ENCODE measurements at regions not wholly inside any gene's neighbourhood (a gene's known extent, or its start where the extent isn't known, plus 50 kb on each side); places are given as distances from the start of the nearest gene placed in this dataset.

DNA sequence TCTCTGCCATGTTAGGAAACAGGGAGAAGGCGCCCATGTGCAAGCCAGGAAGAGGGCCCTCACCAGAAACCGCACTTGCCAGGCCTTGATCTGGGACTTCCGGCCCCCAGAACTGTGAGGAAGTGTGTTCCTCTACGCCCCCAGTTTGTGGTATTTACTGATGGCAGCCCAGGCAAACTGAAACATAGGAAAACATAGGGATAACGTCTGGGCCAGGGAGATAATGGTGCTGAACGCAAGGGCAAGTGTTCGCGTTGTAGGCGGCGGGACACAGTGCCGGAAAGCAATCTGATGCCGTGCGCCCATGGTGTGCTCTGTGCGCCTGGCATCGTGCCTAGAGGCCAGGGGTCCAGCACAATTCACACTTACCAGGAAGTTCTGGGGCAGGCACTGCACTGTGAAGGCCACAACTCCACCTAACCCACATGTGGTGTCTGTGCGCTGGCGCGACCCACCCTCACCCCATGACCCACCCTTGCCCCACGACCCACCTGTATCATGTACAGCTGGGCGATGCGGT lies 53.6 kb downstream of the ARL6IP4 start:
- H3K27me3 ChIP-seq (replicated peaks; ENCODE audit: insufficient read depth, low read depth, low read length, poor library complexity) = no peaks in the 10 kb centered on the region
- H3K4me1 ChIP-seq (ENCODE audit: insufficient read depth, low read length, poor library complexity, severe bottlenecking) = no peaks in the 10 kb centered on the region
- H3K4me3 ChIP-seq (ENCODE audit: low read depth, low read length, poor library complexity, severe bottlenecking) = no peak overlapping the region
- DNase-seq (ENCODE audit: low spot score) = no peak
- CTCF ChIA-PET = no interaction called here
- no peaks in the 10 kb centered on the region for H3K9me3 ChIP-seq (ENCODE audit: low read depth, low read length, poor library complexity, severe bottlenecking)
- POLR2A ChIA-PET (ENCODE audit: low non-redundant PET) = no interaction called here
- TF ChIP-seq EZH2 (IDR thresholded peaks at IDR 0.05; ENCODE audit: borderline replicate concordance, low read depth, low read length, poor library complexity, severe bottlenecking) = no peak
- TF ChIP-seq, protein P1, sequence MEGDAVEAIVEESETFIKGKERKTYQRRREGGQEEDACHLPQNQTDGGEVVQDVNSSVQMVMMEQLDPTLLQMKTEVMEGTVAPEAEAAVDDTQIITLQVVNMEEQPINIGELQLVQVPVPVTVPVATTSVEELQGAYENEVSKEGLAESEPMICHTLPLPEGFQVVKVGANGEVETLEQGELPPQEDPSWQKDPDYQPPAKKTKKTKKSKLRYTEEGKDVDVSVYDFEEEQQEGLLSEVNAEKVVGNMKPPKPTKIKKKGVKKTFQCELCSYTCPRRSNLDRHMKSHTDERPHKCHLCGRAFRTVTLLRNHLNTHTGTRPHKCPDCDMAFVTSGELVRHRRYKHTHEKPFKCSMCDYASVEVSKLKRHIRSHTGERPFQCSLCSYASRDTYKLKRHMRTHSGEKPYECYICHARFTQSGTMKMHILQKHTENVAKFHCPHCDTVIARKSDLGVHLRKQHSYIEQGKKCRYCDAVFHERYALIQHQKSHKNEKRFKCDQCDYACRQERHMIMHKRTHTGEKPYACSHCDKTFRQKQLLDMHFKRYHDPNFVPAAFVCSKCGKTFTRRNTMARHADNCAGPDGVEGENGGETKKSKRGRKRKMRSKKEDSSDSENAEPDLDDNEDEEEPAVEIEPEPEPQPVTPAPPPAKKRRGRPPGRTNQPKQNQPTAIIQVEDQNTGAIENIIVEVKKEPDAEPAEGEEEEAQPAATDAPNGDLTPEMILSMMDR (conservative IDR thresholded peaks at IDR 0.05; ENCODE audit: low read depth, low read length) = no peak
- intact Hi-C loops (cut with micrococcal nuclease; ENCODE audit: unreplicated experiment) = no loop called here
- H3K36me3 ChIP-seq (ENCODE audit: insufficient read depth, low read length, poor library complexity, severe bottlenecking) = no peaks in the 10 kb centered on the region
- no peak overlapping the region for H3K27ac ChIP-seq (ENCODE audit: low read depth, low read length, poor library complexity, severe bottlenecking)
- BruUV-seq (replicated peaks) = no TSS peak

- no peaks in the 10 kb centered on the region for H3K9me3 ChIP-seq (ENCODE audit: low read depth, low read length, poor library complexity, severe bottlenecking)
- ChIA-PET POLR2A (ENCODE audit: low non-redundant PET) (no interaction called here), CTCF (no interaction called here)
- no peaks in the 10 kb centered on the region for H3K4me1 ChIP-seq (ENCODE audit: insufficient read depth, low read length, poor library complexity, severe bottlenecking)
- no peak overlapping the region for H3K4me3 ChIP-seq (ENCODE audit: low read depth, low read length, poor library complexity, severe bottlenecking)
- BruUV-seq (replicated peaks) = no TSS peak
- no peak for DNase-seq (ENCODE audit: low spot score)
- H3K27ac ChIP-seq (ENCODE audit: low read depth, low read length, poor library complexity, severe bottlenecking) = no peak overlapping the region
- TF ChIP-seq, protein P1 (conservative IDR thresholded peaks at IDR 0.05; ENCODE audit: low read depth, low read length) = no peak
- no peak for TF ChIP-seq EZH2 (IDR thresholded peaks at IDR 0.05; ENCODE audit: borderline replicate concordance, low read depth, low read length, poor library complexity, severe bottlenecking)
- intact Hi-C loops (cut with micrococcal nuclease; ENCODE audit: unreplicated experiment) = no loop called here
- H3K27me3 ChIP-seq (replicated peaks; ENCODE audit: insufficient read depth, low read depth, low read length, poor library complexity) = no peaks in the 10 kb centered on the region
- no peaks in the 10 kb centered on the region for H3K36me3 ChIP-seq (ENCODE audit: insufficient read depth, low read length, poor library complexity, severe bottlenecking)
These were observed 53.0 kb downstream of the ARL6IP4 start for GRCh38 chr12:123033392-123034021.

GRCh38 chr12:123032736-123033391 lies 52.4 kb downstream of the ARL6IP4 start:
- no peaks in the 10 kb centered on the region for H3K9me3 ChIP-seq (ENCODE audit: low read depth, low read length, poor library complexity, severe bottlenecking)
- H3K4me3 ChIP-seq (ENCODE audit: low read depth, low read length, poor library complexity, severe bottlenecking) = no peak overlapping the region
- H3K36me3 ChIP-seq (ENCODE audit: insufficient read depth, low read length, poor library complexity, severe bottlenecking) = no peaks in the 10 kb centered on the region
- TF ChIP-seq EZH2 (IDR thresholded peaks at IDR 0.05; ENCODE audit: borderline replicate concordance, low read depth, low read length, poor library complexity, severe bottlenecking) = no peak
- TF ChIP-seq, protein P1 (conservative IDR thresholded peaks at IDR 0.05; ENCODE audit: low read depth, low read length) = no peak
- no peak for DNase-seq (ENCODE audit: low spot score)
- no TSS peak for BruUV-seq (replicated peaks)
- no peaks in the 10 kb centered on the region for H3K4me1 ChIP-seq (ENCODE audit: insufficient read depth, low read length, poor library complexity, severe bottlenecking)
- intact Hi-C loops (cut with micrococcal nuclease; ENCODE audit: unreplicated experiment) = no loop called here
- no peaks in the 10 kb centered on the region for H3K27me3 ChIP-seq (replicated peaks; ENCODE audit: insufficient read depth, low read depth, low read length, poor library complexity)
- ChIA-PET CTCF (no interaction called here), POLR2A (ENCODE audit: low non-redundant PET) (no interaction called here)
- H3K27ac ChIP-seq (ENCODE audit: low read depth, low read length, poor library complexity, severe bottlenecking) = no peak overlapping the region
